SK-N-SH treated with all-trans-retinoic acid at 6 μM for 48 hours (cell line): ENCODE measurements at regions not wholly inside any gene's neighbourhood (a gene's known extent, or its start where the extent isn't known, plus 50 kb on each side); places are given as distances from the start of the nearest gene placed in this dataset.

Experiments used
- ATAC-seq: fragments of 200-7000 bp; cut with Tn5 transposase; 3 replicates; pipeline ENCODE4 v1.9.1; 2020; ENCODE audit warnings: mild to moderate bottlenecking, moderate library complexity
- ARNTL ChIP-seq: fragments of 450-650 bp; formaldehyde crosslinking; IDR thresholded peaks from 2 replicates; pipeline ENCODE4 v1.5.0; 2020; ENCODE audit warnings: low read depth, mild to moderate bottlenecking, moderate library complexity, borderline replicate concordance
- BACH2 ChIP-seq: fragments of 250-450 bp; sonication (Bioruptor Pico); IDR thresholded peaks from 2 replicates; pipeline ENCODE4 v1.9.0; 2021; ENCODE audit warnings: mild to moderate bottlenecking, borderline replicate concordance
- CREB5 ChIP-seq: fragments of 250-450 bp; sonication (Bioruptor Pico); IDR thresholded peaks from 2 replicates; pipeline ENCODE4 v1.5.1; 2020; ENCODE audit warnings: low read depth, mild to moderate bottlenecking, moderate library complexity
- CSDC2 ChIP-seq: fragments of 250-450 bp; sonication (Bioruptor Pico); IDR thresholded peaks from 2 replicates; pipeline ENCODE4 v1.5.0; 2020; ENCODE audit warnings: mild to moderate bottlenecking, moderate library complexity
- GLIS3 ChIP-seq: fragments of 250-450 bp; sonication (Bioruptor Pico); IDR thresholded peaks from 2 replicates; pipeline ENCODE4 v1.5.0; 2020; ENCODE audit warnings: mild to moderate bottlenecking, moderate library complexity
- OSR1 ChIP-seq: fragments of 250-450 bp; sonication (Bioruptor Pico); IDR thresholded peaks from 2 replicates; pipeline ENCODE4 v1.8.0; 2022; ENCODE audit warnings: moderate library complexity, mild to moderate bottlenecking, inconsistent platforms
- PPARA ChIP-seq: fragments of 250-450 bp; sonication (Bioruptor Pico); IDR thresholded peaks from 2 replicates; pipeline ENCODE4 v1.5.0; 2020; ENCODE audit warnings: mild to moderate bottlenecking, borderline replicate concordance
- RARB ChIP-seq: fragments of 250-450 bp; sonication (Bioruptor Pico); IDR thresholded peaks from 2 replicates; pipeline ENCODE4 v1.8.0; 2021; ENCODE audit warnings: mild to moderate bottlenecking, moderate library complexity
- SNAI2 ChIP-seq: fragments of 250-450 bp; sonication (Bioruptor Pico); IDR thresholded peaks from 2 replicates; pipeline ENCODE4 v1.5.0; 2020; ENCODE audit warnings: mild to moderate bottlenecking, moderate library complexity
- TOX ChIP-seq: fragments of 250-450 bp; sonication (Bioruptor Pico); IDR thresholded peaks from 2 replicates; pipeline ENCODE4 v1.8.0; 2021; ENCODE audit warnings: mild to moderate bottlenecking, moderate library complexity, borderline replicate concordance
- ZFP3 ChIP-seq: fragments of 250-450 bp; sonication (Bioruptor Pico); IDR thresholded peaks from 2 replicates; pipeline ENCODE4 v1.5.0; 2020; ENCODE audit warnings: mild to moderate bottlenecking, moderate library complexity
- ZFP30 ChIP-seq: fragments of 450-650 bp; formaldehyde crosslinking; IDR thresholded peaks from 2 replicates; pipeline ENCODE4 v1.5.0; 2022; ENCODE audit warnings: mild to moderate bottlenecking, moderate library complexity
- ZNF70 ChIP-seq: fragments of 450-650 bp; formaldehyde crosslinking; IDR thresholded peaks from 2 replicates; pipeline ENCODE4 v1.5.0; 2020; ENCODE audit warnings: mild to moderate bottlenecking, moderate library complexity
- ZNF8 ChIP-seq: fragments of 450-650 bp; formaldehyde crosslinking; IDR thresholded peaks from 2 replicates; pipeline ENCODE4 v1.5.0; 2020; ENCODE audit warnings: mild to moderate bottlenecking, moderate library complexity
- TF ChIP-seq, protein P1 (sequence below): fragments of 250-450 bp; sonication (Bioruptor Pico); IDR thresholded peaks from 2 replicates; pipeline ENCODE4 v1.5.0; 2020; ENCODE audit warnings: mild to moderate bottlenecking, moderate library complexity
- TF ChIP-seq, protein P2 (sequence below): fragments of 250-450 bp; sonication (Bioruptor Pico); IDR thresholded peaks from 2 replicates; pipeline ENCODE4 v1.8.0; 2021; ENCODE audit warnings: low read depth, mild to moderate bottlenecking, moderate library complexity, borderline replicate concordance
- TF ChIP-seq, protein P3 (sequence below): fragments of 250-450 bp; sonication (Bioruptor Pico); IDR thresholded peaks from 2 replicates; pipeline ENCODE4 v1.5.1; 2021; ENCODE audit warnings: mild to moderate bottlenecking, moderate library complexity

- no peak for ATAC-seq
Measured at GRCh38 chr6:168866534-168866933, 387.1 kb downstream of the THBS2 start.

GRCh38 chr6:168865522-168865921 lies 388.1 kb downstream of the THBS2 start:
- ATAC-seq = no peak
- TF ChIP-seq ARNTL (CRISPR knock-in tag) (no peak), PPARA (no peak), OSR1 (CRISPR knock-in tag) (no peak), ZFP30 (no peak), TOX (CRISPR knock-in tag) (no peak), CSDC2 (CRISPR knock-in tag) (no peak), ZNF70 (CRISPR knock-in tag) (no peak)
- TF ChIP-seq, protein P1, sequence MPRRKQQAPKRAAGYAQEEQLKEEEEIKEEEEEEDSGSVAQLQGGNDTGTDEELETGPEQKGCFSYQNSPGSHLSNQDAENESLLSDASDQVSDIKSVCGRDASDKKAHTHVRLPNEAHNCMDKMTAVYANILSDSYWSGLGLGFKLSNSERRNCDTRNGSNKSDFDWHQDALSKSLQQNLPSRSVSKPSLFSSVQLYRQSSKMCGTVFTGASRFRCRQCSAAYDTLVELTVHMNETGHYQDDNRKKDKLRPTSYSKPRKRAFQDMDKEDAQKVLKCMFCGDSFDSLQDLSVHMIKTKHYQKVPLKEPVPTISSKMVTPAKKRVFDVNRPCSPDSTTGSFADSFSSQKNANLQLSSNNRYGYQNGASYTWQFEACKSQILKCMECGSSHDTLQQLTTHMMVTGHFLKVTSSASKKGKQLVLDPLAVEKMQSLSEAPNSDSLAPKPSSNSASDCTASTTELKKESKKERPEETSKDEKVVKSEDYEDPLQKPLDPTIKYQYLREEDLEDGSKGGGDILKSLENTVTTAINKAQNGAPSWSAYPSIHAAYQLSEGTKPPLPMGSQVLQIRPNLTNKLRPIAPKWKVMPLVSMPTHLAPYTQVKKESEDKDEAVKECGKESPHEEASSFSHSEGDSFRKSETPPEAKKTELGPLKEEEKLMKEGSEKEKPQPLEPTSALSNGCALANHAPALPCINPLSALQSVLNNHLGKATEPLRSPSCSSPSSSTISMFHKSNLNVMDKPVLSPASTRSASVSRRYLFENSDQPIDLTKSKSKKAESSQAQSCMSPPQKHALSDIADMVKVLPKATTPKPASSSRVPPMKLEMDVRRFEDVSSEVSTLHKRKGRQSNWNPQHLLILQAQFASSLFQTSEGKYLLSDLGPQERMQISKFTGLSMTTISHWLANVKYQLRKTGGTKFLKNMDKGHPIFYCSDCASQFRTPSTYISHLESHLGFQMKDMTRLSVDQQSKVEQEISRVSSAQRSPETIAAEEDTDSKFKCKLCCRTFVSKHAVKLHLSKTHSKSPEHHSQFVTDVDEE (CRISPR knock-in tag) = no peak
- TF ChIP-seq, protein P2, sequence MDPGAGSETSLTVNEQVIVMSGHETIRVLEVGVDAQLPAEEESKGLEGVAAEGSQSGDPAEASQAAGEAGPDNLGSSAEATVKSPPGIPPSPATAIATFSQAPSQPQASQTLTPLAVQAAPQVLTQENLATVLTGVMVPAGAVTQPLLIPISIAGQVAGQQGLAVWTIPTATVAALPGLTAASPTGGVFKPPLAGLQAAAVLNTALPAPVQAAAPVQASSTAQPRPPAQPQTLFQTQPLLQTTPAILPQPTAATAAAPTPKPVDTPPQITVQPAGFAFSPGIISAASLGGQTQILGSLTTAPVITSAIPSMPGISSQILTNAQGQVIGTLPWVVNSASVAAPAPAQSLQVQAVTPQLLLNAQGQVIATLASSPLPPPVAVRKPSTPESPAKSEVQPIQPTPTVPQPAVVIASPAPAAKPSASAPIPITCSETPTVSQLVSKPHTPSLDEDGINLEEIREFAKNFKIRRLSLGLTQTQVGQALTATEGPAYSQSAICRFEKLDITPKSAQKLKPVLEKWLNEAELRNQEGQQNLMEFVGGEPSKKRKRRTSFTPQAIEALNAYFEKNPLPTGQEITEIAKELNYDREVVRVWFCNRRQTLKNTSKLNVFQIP (CRISPR knock-in tag) = no peak

More at GRCh38 chr6:168866534-168866933, 387.1 kb downstream of the THBS2 start:
- no peak for TF ChIP-seq OSR1 (CRISPR knock-in tag)
- no peak for TF ChIP-seq ZNF8 (CRISPR knock-in tag)
- no peak for TF ChIP-seq ZFP3
- no peak for TF ChIP-seq SNAI2
- TF ChIP-seq ZNF70 (CRISPR knock-in tag) = no peak
- TF ChIP-seq, protein P3, sequence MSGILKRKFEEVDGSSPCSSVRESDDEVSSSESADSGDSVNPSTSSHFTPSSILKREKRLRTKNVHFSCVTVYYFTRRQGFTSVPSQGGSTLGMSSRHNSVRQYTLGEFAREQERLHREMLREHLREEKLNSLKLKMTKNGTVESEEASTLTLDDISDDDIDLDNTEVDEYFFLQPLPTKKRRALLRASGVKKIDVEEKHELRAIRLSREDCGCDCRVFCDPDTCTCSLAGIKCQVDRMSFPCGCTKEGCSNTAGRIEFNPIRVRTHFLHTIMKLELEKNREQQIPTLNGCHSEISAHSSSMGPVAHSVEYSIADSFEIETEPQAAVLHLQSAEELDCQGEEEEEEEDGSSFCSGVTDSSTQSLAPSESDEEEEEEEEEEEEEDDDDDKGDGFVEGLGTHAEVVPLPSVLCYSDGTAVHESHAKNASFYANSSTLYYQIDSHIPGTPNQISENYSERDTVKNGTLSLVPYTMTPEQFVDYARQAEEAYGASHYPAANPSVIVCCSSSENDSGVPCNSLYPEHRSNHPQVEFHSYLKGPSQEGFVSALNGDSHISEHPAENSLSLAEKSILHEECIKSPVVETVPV = no peak
- no peak for TF ChIP-seq ZFP30
- no peak for TF ChIP-seq PPARA
- TF ChIP-seq TOX (CRISPR knock-in tag) = no peak
- TF ChIP-seq CSDC2 (CRISPR knock-in tag) = no peak
- no peak for TF ChIP-seq RARB (CRISPR knock-in tag)
- TF ChIP-seq, protein P2 (CRISPR knock-in tag) = no peak

- ATAC-seq = no peak
- TF ChIP-seq ZFP3 (no peak), PPARA (no peak), BACH2 (CRISPR knock-in tag) (no peak), ZFP30 (no peak)
- TF ChIP-seq, protein P3 = no peak
- TF ChIP-seq, all 23 proteins: peak for 0
Measured at GRCh38 chr6:168864541-168865460, 388.8 kb downstream of the THBS2 start.

DNA sequence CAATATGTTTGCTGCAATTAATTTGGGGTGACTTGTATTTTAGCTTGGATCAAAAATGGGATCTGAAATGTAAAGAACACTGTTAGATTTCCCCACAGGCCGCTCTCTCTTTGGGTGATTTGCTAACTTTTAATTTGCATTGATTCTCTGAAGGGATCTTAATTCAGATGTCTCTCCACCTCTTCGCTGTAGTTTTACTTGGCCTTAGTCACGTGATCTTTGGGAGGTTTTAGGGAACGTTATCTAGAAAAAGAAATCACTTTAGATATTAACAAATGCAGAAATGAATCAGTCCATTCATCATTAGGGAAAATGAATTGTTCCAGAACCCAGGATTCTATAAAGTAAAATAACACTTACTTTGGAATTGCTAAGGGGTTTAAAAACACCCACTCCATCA lies 390.2 kb downstream of the THBS2 start:
- no peak for ATAC-seq
- no peak for TF ChIP-seq BACH2 (CRISPR knock-in tag)
- TF ChIP-seq, protein P3 = no peak
- TF ChIP-seq SNAI2 = no peak
- TF ChIP-seq ZNF8 (CRISPR knock-in tag) = no peak
- TF ChIP-seq ZNF70 (CRISPR knock-in tag) = no peak
- no peak for TF ChIP-seq TOX (CRISPR knock-in tag)
- TF ChIP-seq GLIS3 = no peak
- TF ChIP-seq PPARA = no peak
- TF ChIP-seq, protein P2 (CRISPR knock-in tag) = no peak
- TF ChIP-seq CREB5 = no peak
- TF ChIP-seq CSDC2 (CRISPR knock-in tag) = no peak
